Mucosa of gallbladder (tissue), 1 donor: ENCODE measurements at regions not wholly inside any gene's neighbourhood (a gene's known extent, or its start where the extent isn't known, plus 50 kb on each side); places are given as distances from the start of the nearest gene placed in this dataset.

Experiments
- DNase-seq: peaks from one replicate; pipeline ENCODE4 v3.0.0-alpha.2; 2020; ENCODE audit warnings: low spot score
- donor health status: DM: no; HTN: no; CAD: no.

DNA sequence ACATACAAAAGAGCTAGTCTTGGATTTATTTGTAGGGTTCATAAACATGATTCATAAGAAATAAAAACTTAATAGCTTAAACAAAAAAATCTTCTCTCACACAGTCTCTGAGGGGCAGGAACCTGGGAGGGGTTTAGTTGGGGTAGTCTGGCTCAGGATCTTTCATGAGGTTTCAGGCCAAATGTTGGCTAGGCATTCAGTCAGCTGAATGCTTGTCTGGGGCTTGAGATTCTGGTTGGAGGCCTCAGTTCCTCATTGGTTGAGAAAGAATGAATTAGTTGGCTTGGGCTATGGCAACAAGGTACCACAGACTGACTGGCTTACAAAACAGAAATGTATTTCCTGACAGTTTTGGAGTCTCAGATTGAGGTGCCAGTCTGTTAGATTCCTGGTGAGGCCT is 74.3 kb downstream of the ANKRD7 start:
- DNase-seq, result no peak

DNA sequence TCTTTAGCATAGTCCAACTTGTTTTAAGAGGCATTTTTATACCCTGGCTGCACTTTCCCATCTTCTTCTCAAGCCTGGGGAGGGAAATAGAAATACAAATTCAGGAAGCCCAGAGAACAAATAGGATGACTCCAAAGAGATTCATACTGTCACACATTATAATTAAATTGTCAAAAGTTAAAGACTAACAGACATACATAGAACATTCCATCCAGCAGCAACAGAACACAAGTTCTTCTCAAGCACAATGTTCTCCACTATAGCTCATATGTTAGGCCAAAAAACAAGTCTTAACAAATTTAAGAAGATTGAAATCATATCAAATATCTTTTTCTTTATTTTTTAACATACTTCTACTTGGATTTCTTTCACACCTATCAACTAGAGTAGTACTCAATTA is 75.7 kb downstream of the ANKRD7 start:
- no peak for DNase-seq

DNA sequence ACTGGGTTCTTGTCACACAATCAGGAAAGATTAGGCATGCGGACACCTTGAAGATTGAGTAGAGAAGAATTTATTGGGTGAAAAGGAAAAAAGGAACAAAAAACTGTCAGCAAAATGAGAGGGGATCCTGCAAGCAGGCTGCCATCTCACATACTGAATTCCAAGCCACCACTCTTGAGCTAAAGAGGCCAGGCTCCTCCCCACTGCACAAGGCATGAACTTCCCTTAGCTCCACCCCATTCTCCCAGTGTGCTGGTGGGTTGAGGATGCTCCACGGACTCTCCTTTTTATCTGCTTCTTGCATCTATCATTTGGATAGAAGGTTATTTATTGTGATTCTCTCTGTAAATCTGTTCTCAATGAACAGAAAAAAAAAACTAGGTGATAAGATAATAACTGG is 79.6 kb downstream of the ANKRD7 start:
- no peak for DNase-seq

DNA sequence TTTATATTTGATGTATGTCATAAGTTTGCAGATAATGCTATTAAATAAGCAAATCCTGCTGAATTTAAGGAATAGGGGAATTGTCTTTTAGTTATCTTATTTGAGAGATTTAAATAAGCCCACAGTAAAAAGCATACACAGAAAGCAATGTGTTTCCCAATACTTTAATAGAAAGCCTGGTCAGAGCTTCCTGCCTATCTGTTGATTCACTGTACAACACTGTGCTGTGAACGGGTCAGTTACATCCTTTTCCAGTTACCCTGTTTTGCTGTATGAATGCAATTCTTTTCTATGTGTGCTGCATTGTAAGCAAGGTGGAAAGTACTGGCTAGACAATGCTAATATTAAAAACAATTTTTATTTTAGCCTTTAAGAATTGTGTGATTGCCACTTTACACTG is 81.2 kb downstream of the ANKRD7 start:
- no peak for DNase-seq

DNA sequence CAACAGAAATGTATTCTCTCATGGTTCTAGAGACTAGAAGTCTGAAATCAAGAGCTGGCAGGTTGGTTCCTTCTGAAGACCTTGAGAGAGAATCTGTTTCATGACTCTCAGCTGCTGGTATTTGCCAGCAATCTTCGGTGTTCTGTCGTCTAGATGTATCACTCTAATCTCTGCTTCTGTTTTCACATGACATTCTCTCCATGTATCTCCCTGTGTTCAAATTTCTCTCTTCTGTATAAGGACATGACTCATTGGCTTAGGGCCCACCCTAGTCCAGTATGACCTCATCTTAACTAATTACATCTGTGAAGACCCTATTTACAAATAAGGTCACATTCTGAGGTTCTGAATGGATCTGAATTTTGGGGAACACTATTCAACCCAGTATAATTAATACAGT is 82.3 kb downstream of the ANKRD7 start:
- no peak for DNase-seq

DNA sequence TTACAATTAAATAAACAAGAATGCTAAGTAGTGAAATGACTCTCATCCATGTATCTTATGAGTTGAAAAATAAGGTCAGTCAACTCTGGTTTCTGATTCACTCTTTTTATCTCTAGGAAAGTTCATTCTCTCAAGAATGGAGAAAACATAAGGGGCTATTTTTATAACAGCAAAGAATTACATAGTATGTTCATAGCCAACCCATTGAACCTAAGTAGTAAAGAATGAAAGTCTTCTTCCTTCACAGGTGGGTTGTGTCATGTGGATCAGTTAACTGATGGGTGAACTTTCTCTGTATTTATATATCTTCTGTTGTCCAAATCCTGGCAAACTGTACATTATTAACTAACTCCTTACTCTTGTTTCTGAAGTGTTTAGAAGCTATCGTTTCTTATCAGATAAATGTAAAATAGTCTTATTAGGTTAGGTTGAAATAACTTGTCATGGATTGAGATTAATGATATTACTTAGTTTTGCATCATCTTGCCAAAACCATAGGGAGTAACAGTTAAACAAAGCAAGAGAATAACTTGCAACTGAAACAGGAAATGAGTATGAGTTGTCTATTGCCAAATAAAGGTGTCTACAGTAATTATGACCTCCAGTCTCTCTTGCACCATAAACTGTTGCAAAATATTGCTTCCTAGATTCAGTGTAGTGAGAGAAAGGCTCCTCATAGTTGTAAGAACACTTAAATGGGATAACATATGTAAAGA is 86.8 kb downstream of the ANKRD7 start:
- DNase-seq, result no peak

DNA sequence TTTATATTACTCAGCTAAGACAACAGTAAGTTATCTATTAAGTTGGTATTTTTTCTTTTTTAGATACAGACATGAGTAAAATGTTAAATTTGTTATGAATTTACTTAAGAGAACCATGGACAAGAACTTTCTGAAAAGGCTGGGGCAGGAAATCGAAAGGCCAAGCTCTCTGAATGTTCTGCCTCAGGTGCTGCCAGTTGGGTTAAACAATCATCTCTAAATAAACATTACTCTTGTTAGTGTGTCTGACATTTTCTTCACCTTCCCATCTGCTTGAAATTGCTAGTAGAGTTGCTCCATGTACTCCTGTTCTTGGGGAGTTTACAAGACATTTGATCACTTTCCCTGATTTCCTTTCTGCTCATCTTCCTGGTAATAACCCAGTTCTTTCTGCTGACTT is 87.5 kb downstream of the ANKRD7 start:
- DNase-seq, result peak; percentile 14

DNA sequence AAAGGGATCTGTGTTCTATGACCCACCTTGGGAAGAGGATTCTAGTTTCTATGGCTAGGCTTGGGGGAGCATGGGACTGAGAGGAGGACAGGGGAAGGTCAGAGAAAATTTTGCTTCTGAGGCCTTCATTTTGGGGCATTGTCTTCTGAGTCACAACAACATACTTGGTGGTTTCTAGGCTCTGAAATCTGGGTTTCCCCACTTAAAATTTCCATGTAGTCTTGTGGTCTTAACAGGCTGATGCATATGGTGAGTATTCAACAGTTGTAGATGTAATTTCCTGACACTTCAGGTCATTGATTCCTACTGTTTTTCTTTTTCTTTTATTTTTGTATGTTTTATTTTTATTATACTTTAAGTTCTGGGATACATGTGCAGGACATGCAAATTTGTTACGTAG is 88.5 kb downstream of the ANKRD7 start:
- no peak for DNase-seq

DNA sequence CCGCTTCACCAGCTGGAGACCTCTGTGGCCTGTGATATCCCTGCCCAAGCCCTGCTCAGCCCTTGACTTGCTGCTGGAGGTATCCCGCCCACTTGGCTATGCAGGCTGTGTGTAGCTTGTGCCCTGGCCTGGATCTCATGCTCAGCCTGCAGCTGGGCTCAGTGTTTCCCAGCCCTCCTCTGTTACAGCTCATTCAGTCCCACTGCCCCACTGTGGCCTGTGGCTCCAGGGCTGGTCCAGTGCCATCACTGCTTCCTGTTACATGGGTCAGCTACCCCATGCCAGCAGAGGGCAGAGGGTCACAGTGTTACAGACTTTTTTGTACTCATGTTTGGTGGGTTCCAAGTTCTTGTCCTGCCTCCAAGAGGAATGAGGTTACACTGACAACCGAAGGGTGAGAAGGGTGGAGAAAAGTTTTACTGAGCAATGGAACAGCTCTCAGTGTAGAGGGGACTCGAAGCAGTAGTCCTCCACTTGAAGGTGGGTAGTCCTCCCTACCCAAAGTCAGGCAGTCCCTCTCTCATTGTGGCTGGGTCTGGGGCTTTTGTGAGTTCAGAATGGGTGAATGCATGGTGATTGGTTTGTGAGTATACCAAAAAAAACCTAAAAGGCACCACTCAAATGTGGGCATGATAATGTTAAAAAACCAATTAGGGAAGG is 100.4 kb downstream of the ANKRD7 start:
- no peak for DNase-seq

DNA sequence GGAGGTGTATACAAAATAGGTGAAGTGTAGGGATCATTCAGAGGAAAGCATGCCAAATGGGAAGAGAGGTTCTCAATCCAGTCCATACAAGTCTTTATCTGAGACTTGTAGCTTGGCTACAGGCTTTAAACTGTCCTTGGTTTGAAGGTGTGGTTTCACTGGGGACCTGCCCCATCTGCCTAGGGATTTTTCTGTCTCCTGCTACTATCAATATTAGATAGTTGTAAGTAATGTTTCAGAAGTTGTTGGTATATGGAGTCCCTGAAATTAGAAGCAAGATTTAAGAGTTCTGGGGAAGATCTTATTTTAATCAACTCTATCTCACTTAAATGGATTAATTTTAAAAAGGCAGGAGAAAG is 100.9 kb downstream of the ANKRD7 start:
- DNase-seq, result no peak

DNA sequence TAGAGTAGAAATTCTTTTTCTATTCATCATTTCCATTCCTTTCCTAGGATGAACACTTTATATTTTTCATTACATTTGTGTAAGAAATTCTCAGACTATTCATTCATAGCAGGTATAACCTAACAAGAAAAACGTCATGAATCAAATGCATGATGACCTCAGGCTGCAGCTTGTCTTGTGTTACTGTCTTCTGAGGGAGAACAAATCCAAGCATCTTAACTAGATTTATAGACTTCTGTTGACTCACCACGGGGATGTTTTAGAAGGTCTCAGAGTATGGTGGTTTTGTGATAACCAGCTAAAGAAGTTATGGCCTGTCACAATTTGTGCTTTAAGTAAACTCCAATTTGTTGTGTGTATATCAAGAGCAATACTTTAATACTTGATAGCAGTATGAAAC is 102.7 kb downstream of the ANKRD7 start:
- no peak for DNase-seq

DNA sequence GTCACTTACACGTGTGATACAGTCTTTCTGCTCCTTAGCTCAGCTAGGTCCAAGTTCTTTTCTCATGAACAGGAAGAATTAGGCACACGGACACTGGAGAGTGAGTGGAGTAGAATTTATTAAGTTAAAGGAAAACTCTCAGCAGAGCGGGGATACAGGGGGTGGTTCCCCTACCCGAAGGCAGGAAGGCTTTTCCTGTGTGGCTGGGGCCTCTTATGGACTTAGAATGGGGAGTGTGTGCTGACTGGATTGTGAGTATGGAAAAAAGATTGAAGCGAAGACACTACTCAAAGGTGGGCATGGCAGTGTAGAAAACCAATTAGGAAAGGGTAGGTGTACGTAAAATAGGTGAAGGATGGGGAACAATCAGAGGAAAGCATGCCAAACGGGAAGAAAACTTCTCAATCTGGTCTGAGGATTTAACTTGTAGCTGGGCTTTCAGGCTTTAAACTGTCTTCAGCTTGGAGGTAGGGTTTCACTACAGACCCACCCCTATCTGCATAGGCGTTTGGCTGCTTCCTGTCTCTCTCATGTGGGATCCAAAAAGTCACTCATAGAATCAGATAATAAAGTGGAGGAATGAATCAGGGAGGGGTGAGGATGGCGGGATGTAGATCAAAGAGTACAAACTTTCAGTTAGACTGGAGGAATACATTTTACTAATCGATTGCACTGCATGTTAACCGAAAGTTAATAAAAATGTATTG is 104.2 kb downstream of the ANKRD7 start:
- no peak for DNase-seq

DNA sequence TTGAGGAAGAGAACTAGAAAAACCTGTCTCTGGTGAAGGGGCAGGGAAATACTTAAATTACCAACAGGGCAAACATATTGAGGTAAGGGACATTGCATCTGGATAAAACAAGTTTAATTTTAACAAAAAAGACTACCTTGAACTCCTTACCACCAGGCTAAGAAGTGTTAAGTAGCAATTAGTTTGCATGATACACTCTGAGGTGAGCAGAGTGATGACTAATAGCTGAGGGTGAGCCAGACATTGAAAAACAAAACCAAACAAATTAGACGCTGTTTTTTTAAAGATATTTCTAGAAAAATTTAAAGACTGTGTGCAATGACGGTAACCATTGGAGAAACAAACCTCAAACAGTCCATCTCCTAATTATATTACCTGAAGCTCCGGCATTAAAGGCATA is 105.9 kb downstream of the ANKRD7 start:
- no peak for DNase-seq

DNA sequence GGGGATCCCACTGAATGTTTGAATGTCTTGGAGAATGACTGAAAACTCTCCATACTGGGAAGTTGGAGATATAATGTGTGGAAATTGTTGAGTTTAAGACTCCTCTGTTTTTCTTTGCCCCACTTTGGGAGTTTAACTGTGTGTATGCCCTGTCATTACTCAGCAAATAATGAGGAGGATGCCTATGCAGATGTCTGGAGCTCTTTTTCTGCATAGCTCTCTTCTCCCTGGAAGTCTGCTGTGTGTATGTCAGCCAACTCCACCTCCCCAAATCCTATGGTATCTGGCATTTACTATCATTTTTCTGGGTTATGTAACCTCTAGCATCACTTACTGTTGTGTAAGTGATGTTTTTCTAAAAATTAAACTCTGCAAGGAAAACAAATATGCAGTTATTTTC is 122.2 kb downstream of the ANKRD7 start:
- DNase-seq, result no peak

DNA sequence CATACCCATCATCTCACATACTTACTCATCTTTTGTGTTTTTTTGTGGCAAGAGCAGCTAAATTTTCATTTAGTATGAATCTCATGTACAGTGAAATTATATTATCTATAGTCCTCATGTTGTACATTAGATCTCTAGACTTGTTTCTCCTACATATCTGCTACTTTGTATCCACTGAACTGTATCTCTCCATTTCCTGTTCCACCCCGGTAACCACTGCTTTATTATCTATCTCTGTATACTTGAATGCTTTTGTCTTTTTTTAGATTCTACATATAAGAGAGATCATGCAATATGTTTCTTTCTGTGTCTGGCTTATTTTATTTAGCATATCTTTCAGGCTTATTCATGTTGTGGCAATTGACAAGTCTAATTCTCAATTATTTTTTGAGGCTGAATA is 125.1 kb downstream of the ANKRD7 start:
- no peak for DNase-seq

DNA sequence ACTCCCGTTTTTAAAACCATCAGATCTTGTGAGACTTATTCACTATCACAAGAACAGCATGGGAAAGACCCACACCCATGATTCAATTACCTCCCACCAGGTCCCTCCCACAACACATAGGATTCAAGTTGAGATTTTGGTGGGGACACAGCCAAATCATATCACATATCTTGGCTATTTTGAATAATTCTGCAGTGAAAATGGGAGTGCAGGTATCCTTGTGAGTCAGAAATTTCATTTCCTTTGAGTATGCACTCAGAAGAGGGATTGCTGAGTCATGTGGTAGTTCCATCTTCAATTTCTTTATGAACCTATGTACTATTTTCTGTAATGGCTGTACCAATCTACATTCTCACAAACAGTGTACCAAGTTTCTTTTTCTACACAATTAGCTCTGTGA is 125.8 kb downstream of the ANKRD7 start:
- no peak for DNase-seq

DNA sequence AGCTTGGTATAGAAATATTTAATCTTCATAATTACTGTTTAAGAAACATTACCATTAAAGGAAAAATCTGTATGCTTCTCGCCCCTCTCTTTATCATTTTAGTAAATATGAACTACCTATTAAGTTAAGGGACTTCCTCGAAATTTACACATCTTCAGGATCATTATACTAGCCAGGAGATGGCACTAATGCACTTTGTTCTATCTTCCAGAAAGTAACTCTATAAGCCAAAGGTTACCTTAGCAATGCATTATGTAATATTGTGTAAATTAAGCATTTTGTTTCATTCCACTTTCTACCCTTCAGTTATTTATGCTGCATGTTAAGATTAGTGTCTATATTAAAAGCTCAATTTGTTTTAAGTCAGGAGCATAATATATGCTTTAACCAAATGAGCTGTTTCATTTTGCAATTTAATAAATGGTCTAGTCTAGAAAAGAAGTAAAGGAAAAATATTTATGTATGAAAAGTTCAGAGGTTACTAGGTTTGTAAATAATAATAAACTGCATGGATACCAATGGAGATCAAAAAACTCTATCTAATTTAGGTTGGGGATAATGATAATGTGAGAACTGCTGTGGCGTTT is 128.5 kb downstream of the ANKRD7 start:
- no peak for DNase-seq

DNA sequence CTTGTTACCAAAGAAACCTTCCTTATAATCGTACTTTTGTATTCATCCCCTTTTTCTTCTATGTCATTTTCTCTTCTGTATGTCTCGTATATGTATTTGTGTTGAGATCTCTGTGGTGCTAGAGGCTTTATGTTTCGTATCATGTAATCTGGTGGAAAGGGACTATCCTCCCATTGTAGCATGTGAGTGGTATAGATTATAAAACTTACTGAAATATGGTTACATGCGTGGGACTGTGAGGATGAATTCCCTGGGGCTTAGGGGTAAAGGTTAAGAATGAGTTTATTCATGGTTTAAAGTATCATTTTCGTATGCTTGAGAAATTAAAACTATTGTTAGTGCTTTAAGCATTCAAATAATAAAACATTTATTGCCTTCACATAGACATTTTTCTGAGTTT is 141.9 kb downstream of the ANKRD7 start:
- no peak for DNase-seq

DNA sequence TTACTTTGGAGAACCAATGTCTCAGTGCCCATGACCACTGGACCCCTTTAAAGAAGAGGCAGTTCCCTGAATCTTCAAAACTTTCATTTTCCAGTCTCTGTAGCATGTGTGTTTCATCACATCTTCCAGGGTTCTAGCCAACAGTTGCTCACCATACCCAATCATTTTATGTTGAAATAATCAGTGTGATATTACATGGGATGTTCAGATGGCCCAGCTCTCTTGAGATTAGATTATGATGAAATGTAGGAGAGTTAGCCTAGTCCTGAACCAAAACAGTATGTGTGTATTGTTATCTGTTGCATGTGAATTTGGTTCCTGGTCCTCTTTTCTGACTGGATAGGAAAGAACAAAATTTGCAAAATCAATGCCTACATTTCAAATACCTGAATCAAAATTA is 144.5 kb downstream of the ANKRD7 start:
- DNase-seq, result no peak

DNA sequence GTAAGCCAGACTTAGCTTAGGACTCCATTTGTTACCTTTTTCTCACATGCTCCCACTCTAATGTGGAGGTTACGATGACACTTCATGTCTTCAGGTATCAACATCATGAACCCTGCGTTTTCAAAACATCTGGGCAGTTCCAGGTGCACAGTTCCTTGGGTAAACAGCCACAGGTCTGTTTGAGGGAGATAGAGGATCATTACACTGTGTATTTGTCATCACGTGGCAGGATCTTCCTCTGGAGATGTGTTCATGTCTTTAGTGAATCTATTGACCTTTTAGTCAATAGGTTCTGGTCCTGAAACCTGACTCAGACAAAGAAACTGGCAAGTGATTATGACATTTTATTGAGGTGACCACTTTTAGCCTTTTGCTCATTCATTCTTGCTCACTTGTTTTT is 145.5 kb downstream of the ANKRD7 start:
- no peak for DNase-seq

DNA sequence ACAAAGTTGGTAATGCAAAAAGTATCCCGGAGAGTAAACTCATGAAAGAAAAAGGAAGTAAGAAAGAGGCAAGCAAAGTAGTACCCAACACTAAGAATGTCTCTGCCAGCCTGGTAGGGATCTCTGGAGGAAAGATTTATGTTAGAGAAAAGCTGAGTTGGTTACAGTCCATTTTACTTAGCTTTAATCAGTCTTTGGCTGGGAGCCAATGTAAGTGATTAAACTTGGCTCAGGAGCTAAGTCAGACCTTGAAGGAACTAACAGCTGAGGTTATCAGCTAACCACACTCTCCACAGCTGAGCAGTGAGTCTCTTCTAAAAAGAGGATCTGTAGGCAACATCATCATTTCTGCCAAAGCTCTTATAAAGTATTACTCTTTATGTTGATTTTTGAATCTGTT is 148.0 kb downstream of the ANKRD7 start:
- no peak for DNase-seq

DNA sequence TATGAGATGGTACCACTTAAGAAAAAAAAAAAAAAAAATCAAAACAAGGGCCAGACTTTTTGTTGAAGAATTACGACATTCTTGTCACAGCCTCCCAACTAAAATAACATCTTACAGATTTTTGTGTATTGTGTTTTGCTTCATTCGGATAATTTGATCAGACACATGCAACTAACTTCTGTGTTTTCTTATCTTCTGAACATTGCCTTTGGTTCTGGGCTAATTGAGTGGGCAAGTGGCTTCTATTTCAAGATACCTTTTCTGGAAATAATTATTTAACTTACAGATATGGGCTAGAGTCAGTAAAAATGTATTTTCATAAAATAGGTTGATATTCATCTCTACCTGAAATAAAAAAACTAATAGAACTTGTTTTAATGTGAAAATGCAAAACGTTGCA is 165.1 kb downstream of the ANKRD7 start:
- DNase-seq, result no peak

DNA sequence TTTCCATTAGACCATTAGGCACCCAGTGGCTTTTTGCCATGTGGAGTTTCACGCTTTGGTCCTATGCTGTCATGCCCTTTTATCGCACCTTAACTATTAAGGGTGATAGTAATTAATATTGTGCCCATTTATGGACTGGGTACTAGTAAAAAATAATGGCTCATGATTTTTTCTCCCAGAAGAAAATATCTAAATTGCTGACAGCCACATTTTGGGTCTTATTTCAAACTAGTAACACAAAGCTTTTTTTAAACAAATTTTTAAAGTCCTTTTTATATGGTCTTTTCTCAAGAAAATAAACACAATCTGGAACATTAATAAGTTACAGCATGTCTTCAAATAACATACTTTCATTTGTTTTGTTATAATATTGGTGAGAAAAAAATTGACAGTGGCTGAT is 179.7 kb downstream of the ANKRD7 start:
- no peak for DNase-seq
